Esophagus squamous epithelium (tissue), 4 donors: ENCODE measurements at regions not wholly inside any gene's neighbourhood (a gene's known extent, or its start where the extent isn't known, plus 50 kb on each side); places are given as distances from the start of the nearest gene placed in this dataset.

ENCODE experiments used
- CTCF ChIP-seq, 6 experiments: fragments of 450-650 bp in 4 of 6; fragments of 200-600 bp in 2 of 6; sonication (generic) in 2 of 6; IDR thresholded peaks; one replicate each; pipeline ENCODE4 v1.5.1; 2016 to 2019; ENCODE audit warnings: antibody characterized with exemption in 6 of 6, mild to moderate bottlenecking in 4 of 6, moderate library complexity in 4 of 6
- POLR2A ChIP-seq, 4 donors: fragments of 450-650 bp; IDR thresholded peaks; one replicate each; pipeline ENCODE4 v1.6.1; 2017; ENCODE audit warnings: antibody characterized with exemption in 4 of 4, mild to moderate bottlenecking in 4 of 4, moderate library complexity in 3 of 4

GRCh38 chr13:42497798-42498197, 76.2 kb upstream of the TNFSF11 start:
- no peak for TF ChIP-seq CTCF (IDR thresholded peaks at IDR 0.05)
- no peak for TF ChIP-seq POLR2A (IDR thresholded peaks at IDR 0.05)
